Hepatocyte (in vitro differentiated cells): ENCODE measurements at regions not wholly inside any gene's neighbourhood (a gene's known extent, or its start where the extent isn't known, plus 50 kb on each side); places are given as distances from the start of the nearest gene placed in this dataset.

ENCODE experiments used
- EZH2phosphoT487 ChIP-seq: fragments of 200-600 bp; sonication (generic); IDR thresholded peaks from one replicate; pipeline ENCODE4 v1.6.1; 2018; ENCODE audit warnings: antibody characterized with exemption, mild to moderate bottlenecking, low read depth, moderate library complexity; ENCODE audit not compliant: unreplicated experiment, severe bottlenecking
- TF ChIP-seq, protein P1 (sequence below): fragments of 200-600 bp; sonication (generic); IDR thresholded peaks from 2 replicates; pipeline ENCODE4 v1.5.1; 2016; ENCODE audit warnings: antibody characterized with exemption, mild to moderate bottlenecking; ENCODE audit not compliant: poor library complexity

DNA sequence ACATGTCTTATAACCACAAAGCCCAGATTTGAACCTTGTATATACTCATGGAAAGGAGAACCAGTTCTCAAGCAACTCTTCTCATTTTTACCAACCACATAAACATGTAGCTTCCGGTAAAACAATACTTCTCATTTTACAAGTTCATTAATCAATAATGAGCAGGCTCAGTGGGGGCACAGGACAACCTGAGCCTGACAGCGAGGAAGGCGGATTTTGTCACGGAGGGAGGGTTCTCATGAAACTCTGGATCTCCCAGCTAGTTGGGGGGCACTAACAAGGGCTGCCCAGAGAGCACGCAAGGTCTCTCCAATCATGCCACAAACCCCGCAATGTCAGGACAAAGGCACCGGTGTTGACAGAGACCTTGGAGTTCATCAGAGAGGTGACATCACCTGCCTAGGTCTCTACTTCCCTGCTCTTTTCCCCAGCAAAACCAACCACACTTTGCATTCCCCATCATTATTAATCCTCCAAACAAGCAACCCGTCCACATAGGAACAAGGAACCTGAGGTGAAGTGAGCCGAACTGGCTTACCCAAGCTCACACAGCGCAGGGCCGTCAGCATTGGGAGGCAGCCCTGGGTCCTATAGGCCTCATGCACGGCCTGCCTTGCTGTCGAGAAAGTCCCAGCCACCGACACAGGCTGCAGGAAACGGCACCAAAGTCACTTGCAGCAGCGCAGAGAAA is 192.1 kb upstream of the KLF14 start:
- TF ChIP-seq, protein P1, sequence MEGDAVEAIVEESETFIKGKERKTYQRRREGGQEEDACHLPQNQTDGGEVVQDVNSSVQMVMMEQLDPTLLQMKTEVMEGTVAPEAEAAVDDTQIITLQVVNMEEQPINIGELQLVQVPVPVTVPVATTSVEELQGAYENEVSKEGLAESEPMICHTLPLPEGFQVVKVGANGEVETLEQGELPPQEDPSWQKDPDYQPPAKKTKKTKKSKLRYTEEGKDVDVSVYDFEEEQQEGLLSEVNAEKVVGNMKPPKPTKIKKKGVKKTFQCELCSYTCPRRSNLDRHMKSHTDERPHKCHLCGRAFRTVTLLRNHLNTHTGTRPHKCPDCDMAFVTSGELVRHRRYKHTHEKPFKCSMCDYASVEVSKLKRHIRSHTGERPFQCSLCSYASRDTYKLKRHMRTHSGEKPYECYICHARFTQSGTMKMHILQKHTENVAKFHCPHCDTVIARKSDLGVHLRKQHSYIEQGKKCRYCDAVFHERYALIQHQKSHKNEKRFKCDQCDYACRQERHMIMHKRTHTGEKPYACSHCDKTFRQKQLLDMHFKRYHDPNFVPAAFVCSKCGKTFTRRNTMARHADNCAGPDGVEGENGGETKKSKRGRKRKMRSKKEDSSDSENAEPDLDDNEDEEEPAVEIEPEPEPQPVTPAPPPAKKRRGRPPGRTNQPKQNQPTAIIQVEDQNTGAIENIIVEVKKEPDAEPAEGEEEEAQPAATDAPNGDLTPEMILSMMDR = no peak
- no peak for TF ChIP-seq EZH2phosphoT487
